Spleen (tissue), 11 donors: ENCODE measurements at regions not wholly inside any gene's neighbourhood (a gene's known extent, or its start where the extent isn't known, plus 50 kb on each side); places are given as distances from the start of the nearest gene placed in this dataset.

Source experiments
- DNase-seq: peaks from one replicate; pipeline ENCODE4 v3.0.0-alpha.2; 2020
- H3K27ac ChIP-seq, 8 donors: fragments of 200-600 bp; sonication (generic) in 7 of 8; 1 replicate in 4 of 8; 2 replicates in 4 of 8; pipeline versions ENCODE4 v1.5.0 to v1.8.0; 2016 to 2021; ENCODE audit warnings: inconsistent platforms in 4 of 8, mild to moderate bottlenecking in 4 of 8, moderate library complexity in 1 of 8
- H3K27me3 ChIP-seq, 7 donors: fragments of 200-600 bp; sonication (generic) in 6 of 7; replicated peaks in 1 of 7; 1 replicate in 4 of 7; 2 replicates in 3 of 7; pipeline versions ENCODE4 v1.5.0 to v1.8.0; 2016 to 2021; ENCODE audit warnings: inconsistent platforms in 3 of 7, mild to moderate bottlenecking in 1 of 7
- H3K36me3 ChIP-seq, 6 donors: fragments of 200-600 bp; sonication (generic) in 5 of 6; 1 replicate in 4 of 6; 2 replicates in 2 of 6; pipeline versions ENCODE4 v1.5.0 to v1.8.0; 2016 to 2021; ENCODE audit warnings: inconsistent platforms in 2 of 6
- H3K4me1 ChIP-seq, 6 donors: fragments of 200-600 bp; sonication (generic) in 5 of 6; 1 replicate in 3 of 6; 2 replicates in 3 of 6; pipeline versions ENCODE4 v1.5.0 to v1.8.0; 2016 to 2021; ENCODE audit warnings: inconsistent platforms in 3 of 6
- H3K4me3 ChIP-seq, 8 donors: fragments of 200-600 bp; sonication (generic) in 7 of 8; 1 replicate in 4 of 8; 2 replicates in 4 of 8; pipeline versions ENCODE4 v1.5.0 to v1.8.0; 2016 to 2021; ENCODE audit warnings: inconsistent platforms in 4 of 8, mild to moderate bottlenecking in 4 of 8, moderate library complexity in 2 of 8
- H3K9me3 ChIP-seq, 8 donors: fragments of 200-600 bp; sonication (generic) in 7 of 8; 1 replicate in 4 of 8; 2 replicates in 4 of 8; pipeline versions ENCODE4 v1.5.0 to v1.8.0; 2016 to 2021; ENCODE audit warnings: inconsistent platforms in 4 of 8
- CTCF ChIP-seq, 11 experiments: fragments of 200-600 bp in 7 of 11; fragments of 450-650 bp in 4 of 11; sonication (generic) in 4 of 11; IDR thresholded peaks in 8 of 11; conservative IDR thresholded peaks in 3 of 11; 1 replicate in 7 of 11; 2 replicates in 4 of 11; pipeline versions ENCODE4 v1.4.0 to v1.8.0; 2016 to 2021; ENCODE audit warnings: antibody characterized with exemption in 11 of 11, inconsistent platforms in 4 of 11, mild to moderate bottlenecking in 1 of 11
- POLR2A ChIP-seq, 3 donors: fragments of 450-650 bp; IDR thresholded peaks; one replicate each; pipeline ENCODE4 v1.5.1; 2017; ENCODE audit warnings: antibody characterized with exemption in 3 of 3, mild to moderate bottlenecking in 1 of 3
- POLR2AphosphoS5 ChIP-seq, 3 donors: sonication (generic); formaldehyde crosslinking; IDR thresholded peaks; one replicate each; pipeline ENCODE4 v1.5.1; 2017; ENCODE audit warnings: antibody characterized with exemption in 3 of 3
- WGBS, 5 donors: extraction: QIAGEN DNeasy Blood & Tissue Kit in 3 of 5; methylation state at CpG; one replicate each; pipeline versions ENCODE4 v1.1.5 to v1.1.7; 2013 to 2018; 5-methylcytosine and 5-hydroxymethylcytosine counted together
- intact Hi-C: fragments of 100-400 bp; cut with DNase I; formaldehyde crosslinking; loops from one replicate; pipeline ENCODE4 v1.15.0; 2023; ENCODE audit warnings: low total_unique reads
- small RNA-seq, 4 donors: library from RNA; depleted of rRNA; stranded (forward); fragments of <200 nt; gene quantifications; one replicate each; pipeline ENCODE3, GENCODE V24; 2016
- donor health status: healthy with polysubstance abuse.
- donor health status: DM: no; HTN: no; CAD: no; lungs with moderate emphysema.
- donor health status: DM: no; HTN: no; CAD: no.
- donor health status: Bipolar disorder and iron deficiency.
- donor health status: healthy.
- donor health status: DM: no; HTN: no; CAD: no.
- donor health status: DM: yes; HTN: yes; CAD: no.

DNA sequence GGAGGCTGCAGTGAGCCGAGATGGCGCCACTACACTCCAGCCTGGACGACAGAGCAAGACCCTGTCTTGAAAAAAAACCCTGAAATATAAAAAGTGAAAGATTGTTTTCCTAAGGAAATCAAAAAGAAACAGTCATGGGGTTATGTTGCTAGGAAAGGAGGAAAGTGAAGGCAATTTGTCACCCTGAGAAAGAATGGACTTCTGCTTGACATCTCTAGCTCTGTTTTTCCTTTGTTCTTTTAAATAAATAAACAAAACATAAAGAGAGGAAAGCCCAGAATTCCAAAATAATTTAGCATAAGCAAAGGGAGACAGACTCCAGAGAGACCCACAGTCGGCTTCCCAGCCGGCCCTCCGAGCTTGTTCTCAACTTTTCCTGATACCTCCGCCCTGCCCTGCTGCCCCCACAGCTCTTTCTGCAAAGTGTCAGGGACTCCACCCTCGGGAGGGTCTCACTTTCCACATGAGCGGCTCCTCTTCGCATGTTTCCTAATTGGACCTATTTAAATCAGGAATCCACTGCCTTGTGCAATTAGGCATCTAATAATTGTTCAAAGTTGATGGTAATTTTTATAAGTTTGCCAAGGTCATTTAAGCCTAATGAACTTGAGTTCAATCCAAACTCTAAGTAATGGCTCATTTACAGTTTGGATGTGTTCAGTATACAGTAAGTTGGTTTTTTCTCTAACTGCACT, 49.8 kb upstream of the COPS8 start:
- Histone ChIP-seq H3K36me3 (no peaks in the 10 kb centered on the region), H3K27me3 (no peaks in the 10 kb centered on the region), H3K4me1 (no peaks in the 10 kb centered on the region), H3K4me3 (no peak overlapping the region), H3K9me3 (no peaks in the 10 kb centered on the region), H3K27ac (no peak overlapping the region)
- TF ChIP-seq POLR2AphosphoS5 (IDR thresholded peaks at IDR 0.05), result no peak
- no peak for TF ChIP-seq POLR2A (IDR thresholded peaks at IDR 0.05)
- TF ChIP-seq CTCF (IDR thresholded peaks at IDR 0.05 in 8 of 11, conservative IDR thresholded peaks at IDR 0.05 in 3 of 11), result no peak
- intact Hi-C loops, result no loop called here
- no peak for DNase-seq
- WGBS, 5 donors, result 77 to 89% (median 87%) methylated on average over 10 of the region's 10 CpGs

Small RNAs in the stretch of these regions (small RNA-seq; reads per million reads assigned to genes)
- gene RNU6-1051P, result 0 reads per million in 4 donors
